GM13977 (cell line): ENCODE measurements at regions not wholly inside any gene's neighbourhood (a gene's known extent, or its start where the extent isn't known, plus 50 kb on each side); places are given as distances from the start of the nearest gene placed in this dataset.

ENCODE experiments used
- DNase-seq: peaks from one replicate; pipeline ENCODE4 v3.0.0; 2012; ENCODE audit warnings: low spot score
- CTCF ChIP-seq: IDR thresholded peaks from 2 replicates; pipeline ENCODE4 v1.5.1; 2012; ENCODE audit warnings: mild to moderate bottlenecking, control low read depth; ENCODE audit not compliant: insufficient read depth; ENCODE audit errors: extremely low read depth, missing control alignments
- in situ Hi-C: fragments of 300-500 bp; cut with MboI; formaldehyde crosslinking; loops from one replicate; pipeline ENCODE4 v1.12.0; 2022; ENCODE audit warnings: low sequenced_read_pairs, low pct_unique_long_range_greater_than_20kb, mixed read lengths, inconsistent platforms; ENCODE audit not compliant: unreplicated experiment

- in situ Hi-C loops, result no loop called here
- TF ChIP-seq CTCF, result no peak
- DNase-seq, result no peak
Measured at GRCh38 chr4:32864713-32865351, 2144.7 kb downstream of the PCDH7 start.

DNA sequence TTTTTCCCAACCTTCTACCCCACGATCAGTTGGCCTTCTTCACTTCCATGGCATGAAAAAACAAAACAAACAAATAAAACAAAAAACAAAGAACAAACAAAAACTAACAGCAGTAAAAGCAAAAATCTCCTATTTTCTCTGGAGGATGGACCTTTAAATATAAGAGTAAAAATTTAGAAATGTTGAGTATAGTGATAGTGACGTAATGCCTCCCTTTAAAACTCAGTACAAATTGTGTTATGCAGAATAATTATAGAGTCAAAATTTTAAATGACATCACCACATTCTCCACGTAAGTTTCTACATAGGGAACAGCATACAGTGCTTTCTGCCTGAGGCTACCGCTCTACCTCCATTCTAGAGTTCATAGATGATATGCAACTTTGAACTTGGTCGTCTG is 2156.4 kb downstream of the PCDH7 start:
- in situ Hi-C loops, result no loop called here
- no peak for TF ChIP-seq CTCF
- no peak for DNase-seq

- DNase-seq, result no peak
- TF ChIP-seq CTCF, result no peak
- in situ Hi-C loops, result no loop called here
Measured at GRCh38 chr4:32879913-32880312, 2159.7 kb downstream of the PCDH7 start.

GRCh38 chr4:32884198-32884597 is 2164.0 kb downstream of the PCDH7 start:
- no peak for DNase-seq
- in situ Hi-C loops, result no loop called here
- no peak for TF ChIP-seq CTCF

- in situ Hi-C loops, result no loop called here
- DNase-seq, result no peak
- TF ChIP-seq CTCF, result no peak
Measured at GRCh38 chr4:32890398-32890797, 2170.2 kb downstream of the PCDH7 start.

DNA sequence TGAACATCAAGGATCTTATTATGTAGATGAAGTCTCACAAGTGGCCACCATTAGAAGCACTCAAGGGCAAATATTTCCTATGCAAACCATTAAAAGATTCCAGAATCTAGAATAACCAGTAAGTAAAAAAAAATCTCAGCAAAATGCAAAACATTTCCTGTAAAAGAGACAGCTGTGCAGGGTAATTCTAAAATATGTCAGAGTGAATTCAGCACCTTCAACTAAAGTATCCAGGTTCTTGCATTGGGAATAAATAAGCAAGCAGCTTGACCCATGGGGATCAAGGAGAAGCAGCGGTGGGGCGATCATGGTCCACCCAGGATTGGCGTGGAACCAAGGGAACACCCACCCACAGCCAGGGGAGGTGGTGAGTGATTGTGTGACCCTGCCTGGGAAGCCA is 2188.9 kb downstream of the PCDH7 start:
- TF ChIP-seq CTCF, result no peak
- DNase-seq, result no peak
- in situ Hi-C loops, result no loop called here

- DNase-seq, result no peak
- in situ Hi-C loops, result no loop called here
- TF ChIP-seq CTCF, result no peak
Measured at GRCh38 chr4:32909736-32910135, 2189.6 kb downstream of the PCDH7 start.
